ENCODE measurements at regions not wholly inside any gene's neighbourhood (a gene's known extent, or its start where the extent isn't known, plus 50 kb on each side); places are given as distances from the start of the nearest gene placed in this dataset.

DNA sequence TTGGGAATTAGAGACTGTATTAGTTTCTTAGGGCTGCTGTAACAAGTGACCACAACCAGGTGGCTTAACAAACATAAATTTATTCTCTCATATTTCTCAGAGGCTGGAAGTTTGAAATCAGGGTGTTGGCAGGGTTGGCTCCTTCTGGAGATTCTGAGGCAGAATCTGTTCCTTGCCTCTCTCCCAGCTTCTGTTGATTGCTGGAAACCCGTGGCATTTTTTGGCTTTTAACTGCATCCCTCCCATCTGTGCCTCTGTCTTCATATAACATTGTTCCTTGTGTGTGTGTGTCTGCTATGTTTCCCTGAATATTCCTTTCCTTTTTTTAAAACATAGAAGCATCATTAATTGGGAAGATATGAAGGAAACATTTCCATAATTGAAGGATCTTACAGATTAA lies 448.1 kb upstream of the DCC start:
- Mint-ChIP-seq H3K36me3 (ENCODE audit: low read depth) (no peaks in the 10 kb centered on the region), H3K4me3 (no peak overlapping the region), H3K27me3 (no peaks in the 10 kb centered on the region), H3K9me3 (no peaks in the 10 kb centered on the region), H3K4me1 (no peaks in the 10 kb centered on the region), H3K27ac (no peak overlapping the region)
- ATAC-seq (no peak), DNase-seq (no peak)

DNA sequence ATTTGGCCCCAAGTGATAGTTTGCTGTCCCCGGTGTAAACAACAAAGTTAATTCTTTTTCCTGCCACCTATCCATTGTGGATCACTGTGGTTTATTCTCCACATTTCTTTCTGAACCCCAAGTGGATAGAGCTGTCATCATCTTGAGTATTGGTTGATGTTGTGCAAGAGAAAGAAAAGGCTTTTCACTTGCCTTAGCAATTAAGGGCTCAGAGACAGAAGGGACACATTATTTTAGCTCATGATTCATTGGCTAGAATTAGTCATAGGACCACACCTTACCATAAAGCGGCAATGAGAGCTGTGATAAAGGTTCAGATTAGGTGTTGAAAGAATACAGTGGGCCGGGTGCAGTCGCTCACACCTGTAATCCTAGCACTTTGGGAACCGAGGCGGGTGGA lies 442.1 kb upstream of the DCC start:
- DNase-seq, result no peak
- Mint-ChIP-seq H3K9me3 (peaks cover 3% of the 10 kb centered on the region), H3K4me1 (no peaks in the 10 kb centered on the region), H3K4me3 (no peak overlapping the region), H3K36me3 (ENCODE audit: low read depth) (no peaks in the 10 kb centered on the region), H3K27me3 (no peaks in the 10 kb centered on the region), H3K27ac (no peak overlapping the region)
- no peak for ATAC-seq

- no peaks in the 10 kb centered on the region for H3K9me3 Mint-ChIP-seq
- ATAC-seq (no peak), DNase-seq (no peak)
- H3K4me3 Mint-ChIP-seq, result no peak overlapping the region
- H3K27me3 Mint-ChIP-seq, result no peaks in the 10 kb centered on the region
- H3K4me1 Mint-ChIP-seq, result no peaks in the 10 kb centered on the region
- no peaks in the 10 kb centered on the region for H3K36me3 Mint-ChIP-seq (ENCODE audit: low read depth)
- no peak overlapping the region for H3K27ac Mint-ChIP-seq
Measured at GRCh38 chr18:51907687-51908597, 432.1 kb upstream of the DCC start.

- Mint-ChIP-seq H3K27me3 (no peaks in the 10 kb centered on the region), H3K9me3 (no peaks in the 10 kb centered on the region), H3K27ac (no peak overlapping the region), H3K36me3 (ENCODE audit: low read depth) (no peaks in the 10 kb centered on the region), H3K4me1 (no peaks in the 10 kb centered on the region), H3K4me3 (no peak overlapping the region)
- DNase-seq, result no peak
- no peak for ATAC-seq
Measured at GRCh38 chr18:51908598-51908944, 431.4 kb upstream of the DCC start.

- no peaks in the 10 kb centered on the region for H3K36me3 Mint-ChIP-seq (ENCODE audit: low read depth)
- H3K9me3 Mint-ChIP-seq, result no peaks in the 10 kb centered on the region
- DNase-seq (no peak), ATAC-seq (no peak)
- no peaks in the 10 kb centered on the region for H3K4me1 Mint-ChIP-seq
- no peaks in the 10 kb centered on the region for H3K27me3 Mint-ChIP-seq
- H3K27ac Mint-ChIP-seq, result no peak overlapping the region
- H3K4me3 Mint-ChIP-seq, result no peak overlapping the region
Measured at GRCh38 chr18:51911584-51911983, 428.4 kb upstream of the DCC start.

DNA sequence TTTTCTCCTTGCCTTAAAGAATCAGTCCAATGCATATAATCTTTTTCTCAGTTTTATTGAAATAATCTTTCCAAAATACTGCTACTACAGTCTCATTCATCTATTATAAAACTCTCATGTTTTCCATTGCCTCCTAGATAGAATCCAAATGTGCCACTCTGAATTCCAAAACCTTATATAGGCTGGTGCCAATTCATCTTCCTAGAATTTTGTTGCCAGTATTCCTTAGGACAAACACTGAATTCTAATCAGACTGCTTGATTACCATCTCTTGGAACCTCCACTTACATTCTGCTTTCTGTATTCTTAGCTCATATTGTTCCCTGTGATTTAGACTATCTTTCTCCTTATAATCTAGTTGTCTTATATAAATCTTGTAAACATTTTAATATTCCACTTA lies 427.6 kb upstream of the DCC start:
- DNase-seq (no peak), ATAC-seq (no peak)
- H3K4me1 Mint-ChIP-seq, result no peaks in the 10 kb centered on the region
- H3K27ac Mint-ChIP-seq, result no peak overlapping the region
- no peaks in the 10 kb centered on the region for H3K27me3 Mint-ChIP-seq
- no peaks in the 10 kb centered on the region for H3K9me3 Mint-ChIP-seq
- no peak overlapping the region for H3K4me3 Mint-ChIP-seq
- no peaks in the 10 kb centered on the region for H3K36me3 Mint-ChIP-seq (ENCODE audit: low read depth)

GRCh38 chr18:51915176-51915575 lies 424.8 kb upstream of the DCC start:
- Mint-ChIP-seq H3K4me1 (no peaks in the 10 kb centered on the region), H3K9me3 (peaks cover 5% of the 10 kb centered on the region), H3K36me3 (ENCODE audit: low read depth) (no peaks in the 10 kb centered on the region), H3K4me3 (no peak overlapping the region), H3K27ac (no peak overlapping the region), H3K27me3 (no peaks in the 10 kb centered on the region)
- DNase-seq (no peak), ATAC-seq (no peak)

GRCh38 chr18:51921862-51922261 lies 418.1 kb upstream of the DCC start:
- DNase-seq (no peak), ATAC-seq (no peak)
- H3K36me3 Mint-ChIP-seq (ENCODE audit: low read depth), result no peaks in the 10 kb centered on the region
- no peak overlapping the region for H3K27ac Mint-ChIP-seq
- peaks cover 11% of the 10 kb centered on the region for H3K9me3 Mint-ChIP-seq
- no peaks in the 10 kb centered on the region for H3K27me3 Mint-ChIP-seq
- H3K4me1 Mint-ChIP-seq, result no peaks in the 10 kb centered on the region
- H3K4me3 Mint-ChIP-seq, result no peak overlapping the region

DNA sequence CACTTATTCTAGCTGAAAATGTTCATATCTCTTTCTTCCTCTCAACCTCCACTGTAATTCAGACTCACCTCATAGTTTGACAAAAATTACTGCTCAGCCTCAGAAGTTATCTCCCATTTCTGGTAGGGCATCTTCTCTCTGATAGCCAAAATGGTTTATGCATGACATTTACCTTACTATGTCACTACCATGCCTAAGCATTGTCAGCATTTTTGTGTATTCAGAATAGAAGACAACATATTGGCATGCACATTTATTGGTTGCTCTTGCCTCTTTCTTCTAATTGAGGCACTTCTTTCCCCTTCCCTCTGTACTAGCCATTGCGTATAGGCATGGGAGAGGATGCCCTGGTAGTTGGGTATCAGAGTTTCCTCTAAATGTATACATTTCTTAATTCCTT lies 406.1 kb upstream of the DCC start:
- Mint-ChIP-seq H3K27me3 (no peaks in the 10 kb centered on the region), H3K27ac (no peak overlapping the region), H3K9me3 (peaks cover 11% of the 10 kb centered on the region), H3K4me3 (no peak overlapping the region), H3K4me1 (no peaks in the 10 kb centered on the region), H3K36me3 (ENCODE audit: low read depth) (no peaks in the 10 kb centered on the region)
- DNase-seq (no peak), ATAC-seq (no peak)

- no peak for ATAC-seq
- Mint-ChIP-seq H3K4me3 (no peak overlapping the region), H3K4me1 (no peaks in the 10 kb centered on the region), H3K9me3 (no peaks in the 10 kb centered on the region), H3K36me3 (ENCODE audit: low read depth) (no peaks in the 10 kb centered on the region), H3K27ac (no peak overlapping the region), H3K27me3 (no peaks in the 10 kb centered on the region)
- no peak for DNase-seq
Measured at GRCh38 chr18:51936115-51936514, 403.9 kb upstream of the DCC start.

GRCh38 chr18:51941999-51942398 lies 398.0 kb upstream of the DCC start:
- H3K36me3 Mint-ChIP-seq (ENCODE audit: low read depth), result no peaks in the 10 kb centered on the region
- H3K27ac Mint-ChIP-seq, result no peak overlapping the region
- no peaks in the 10 kb centered on the region for H3K4me1 Mint-ChIP-seq
- H3K4me3 Mint-ChIP-seq, result no peak overlapping the region
- ATAC-seq, result no peak
- no peak for DNase-seq
- H3K27me3 Mint-ChIP-seq, result no peaks in the 10 kb centered on the region
- H3K9me3 Mint-ChIP-seq, result no peaks in the 10 kb centered on the region

DNA sequence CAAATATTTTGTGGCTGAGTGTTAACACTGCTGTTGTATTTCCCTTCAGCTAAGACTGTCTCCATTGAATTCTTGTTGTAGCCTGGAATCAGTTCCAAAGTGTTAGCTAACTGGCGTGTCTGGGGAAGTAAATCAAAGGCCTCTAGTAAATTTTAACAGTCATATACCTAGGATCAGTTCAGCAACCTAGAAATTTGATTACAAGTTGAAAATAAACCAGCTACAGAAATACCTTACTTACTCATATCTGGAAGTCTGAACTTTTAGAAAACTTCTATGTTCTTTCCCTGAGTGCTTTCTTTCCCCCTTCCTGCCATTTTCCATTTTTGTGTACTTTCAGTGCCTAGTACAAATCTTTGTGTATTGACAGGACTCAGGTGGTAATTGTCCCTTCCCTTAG lies 396.7 kb upstream of the DCC start:
- Mint-ChIP-seq H3K27ac (no peak overlapping the region), H3K36me3 (ENCODE audit: low read depth) (no peaks in the 10 kb centered on the region), H3K4me3 (no peak overlapping the region), H3K4me1 (no peaks in the 10 kb centered on the region), H3K27me3 (no peaks in the 10 kb centered on the region), H3K9me3 (no peaks in the 10 kb centered on the region)
- ATAC-seq (no peak), DNase-seq (no peak)

- Mint-ChIP-seq H3K36me3 (ENCODE audit: low read depth) (no peaks in the 10 kb centered on the region), H3K9me3 (no peaks in the 10 kb centered on the region), H3K4me1 (no peaks in the 10 kb centered on the region), H3K27me3 (no peaks in the 10 kb centered on the region), H3K27ac (no peak overlapping the region), H3K4me3 (no peak overlapping the region)
- no peak for ATAC-seq
- DNase-seq, result no peak
Measured at GRCh38 chr18:51946946-51947345, 393.1 kb upstream of the DCC start.

DNA sequence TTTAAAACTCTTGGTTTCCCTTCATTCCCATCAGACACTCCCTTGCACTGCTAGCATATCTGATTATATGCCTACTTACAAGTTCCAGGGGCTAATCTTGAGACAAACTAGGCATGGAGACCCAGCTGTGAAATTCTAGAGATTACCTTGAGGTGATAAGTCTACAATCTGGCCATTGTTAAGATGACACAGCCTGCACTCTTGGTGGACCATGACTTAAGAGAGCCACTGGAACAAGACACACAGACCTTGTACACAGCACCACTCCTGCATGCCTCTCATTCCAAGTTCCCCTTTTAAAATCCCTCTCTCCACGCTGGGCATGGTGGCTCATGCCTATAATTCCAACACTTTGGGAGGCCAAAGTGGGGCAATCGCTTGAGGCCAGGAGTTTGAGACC lies 387.2 kb upstream of the DCC start:
- Mint-ChIP-seq H3K4me3 (no peak overlapping the region), H3K27me3 (no peaks in the 10 kb centered on the region), H3K4me1 (no peaks in the 10 kb centered on the region), H3K36me3 (ENCODE audit: low read depth) (no peaks in the 10 kb centered on the region), H3K27ac (no peak overlapping the region), H3K9me3 (no peaks in the 10 kb centered on the region)
- no peak for ATAC-seq
- DNase-seq, result no peak

- Mint-ChIP-seq H3K36me3 (ENCODE audit: low read depth) (no peaks in the 10 kb centered on the region), H3K27me3 (no peaks in the 10 kb centered on the region), H3K27ac (no peak overlapping the region), H3K4me3 (no peak overlapping the region), H3K9me3 (no peaks in the 10 kb centered on the region), H3K4me1 (no peaks in the 10 kb centered on the region)
- no peak for ATAC-seq
- DNase-seq, result no peak
Measured at GRCh38 chr18:51953521-51953920, 386.5 kb upstream of the DCC start.

- Mint-ChIP-seq H3K9me3 (no peaks in the 10 kb centered on the region), H3K27me3 (no peaks in the 10 kb centered on the region), H3K27ac (no peak overlapping the region), H3K36me3 (ENCODE audit: low read depth) (no peaks in the 10 kb centered on the region), H3K4me3 (no peak overlapping the region), H3K4me1 (no peaks in the 10 kb centered on the region)
- no peak for ATAC-seq
- DNase-seq, result no peak
Measured at GRCh38 chr18:51955136-51955535, 384.9 kb upstream of the DCC start.

Measured in activated naive CD8-positive, alpha-beta T cell treated with anti-CD3 and anti-CD28 coated beads, Interleukin-2, amount 50 U/mL, for 24 hours (primary cell).